GM20000 (cell line): ENCODE measurements at regions not wholly inside any gene's neighbourhood (a gene's known extent, or its start where the extent isn't known, plus 50 kb on each side); places are given as distances from the start of the nearest gene placed in this dataset.
"Not testable (repeated sequence)": the region's sequence is repeated elsewhere in the genome, so short reads cannot be mapped to it uniquely, and the experiment has no call there.

Experiments used
- DNase-seq: peaks from one replicate; pipeline ENCODE4 v3.0.0; 2012; ENCODE audit warnings: low spot score
- TF ChIP-seq, protein P1 (sequence below): IDR thresholded peaks from 2 replicates; pipeline ENCODE4 v1.5.1; 2012; ENCODE audit warnings: mild to moderate bottlenecking, control low read depth; ENCODE audit errors: extremely low read depth, missing control alignments

DNA sequence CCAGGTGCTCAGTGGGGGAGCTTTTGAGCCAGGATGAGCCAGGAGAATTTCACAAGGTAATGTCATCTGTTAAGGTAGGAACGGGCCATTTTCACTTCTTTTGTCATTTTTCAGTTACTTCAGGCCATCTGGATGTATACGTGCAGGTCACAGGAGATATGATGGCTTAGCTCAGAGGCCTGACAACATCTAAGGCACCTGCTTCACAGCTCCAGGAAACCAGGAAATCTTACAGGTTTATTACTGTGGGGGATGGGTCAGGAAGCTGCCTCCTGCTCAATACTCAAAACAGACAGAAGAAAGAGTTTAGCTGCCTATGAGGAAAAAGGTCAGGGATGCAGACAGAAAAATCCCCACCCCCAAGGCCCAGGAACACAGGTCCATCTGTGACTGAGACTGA, 364.3 kb upstream of the LRP1B start:
- DNase-seq: no peak
- TF ChIP-seq, protein P1, sequence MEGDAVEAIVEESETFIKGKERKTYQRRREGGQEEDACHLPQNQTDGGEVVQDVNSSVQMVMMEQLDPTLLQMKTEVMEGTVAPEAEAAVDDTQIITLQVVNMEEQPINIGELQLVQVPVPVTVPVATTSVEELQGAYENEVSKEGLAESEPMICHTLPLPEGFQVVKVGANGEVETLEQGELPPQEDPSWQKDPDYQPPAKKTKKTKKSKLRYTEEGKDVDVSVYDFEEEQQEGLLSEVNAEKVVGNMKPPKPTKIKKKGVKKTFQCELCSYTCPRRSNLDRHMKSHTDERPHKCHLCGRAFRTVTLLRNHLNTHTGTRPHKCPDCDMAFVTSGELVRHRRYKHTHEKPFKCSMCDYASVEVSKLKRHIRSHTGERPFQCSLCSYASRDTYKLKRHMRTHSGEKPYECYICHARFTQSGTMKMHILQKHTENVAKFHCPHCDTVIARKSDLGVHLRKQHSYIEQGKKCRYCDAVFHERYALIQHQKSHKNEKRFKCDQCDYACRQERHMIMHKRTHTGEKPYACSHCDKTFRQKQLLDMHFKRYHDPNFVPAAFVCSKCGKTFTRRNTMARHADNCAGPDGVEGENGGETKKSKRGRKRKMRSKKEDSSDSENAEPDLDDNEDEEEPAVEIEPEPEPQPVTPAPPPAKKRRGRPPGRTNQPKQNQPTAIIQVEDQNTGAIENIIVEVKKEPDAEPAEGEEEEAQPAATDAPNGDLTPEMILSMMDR: no peak

DNA sequence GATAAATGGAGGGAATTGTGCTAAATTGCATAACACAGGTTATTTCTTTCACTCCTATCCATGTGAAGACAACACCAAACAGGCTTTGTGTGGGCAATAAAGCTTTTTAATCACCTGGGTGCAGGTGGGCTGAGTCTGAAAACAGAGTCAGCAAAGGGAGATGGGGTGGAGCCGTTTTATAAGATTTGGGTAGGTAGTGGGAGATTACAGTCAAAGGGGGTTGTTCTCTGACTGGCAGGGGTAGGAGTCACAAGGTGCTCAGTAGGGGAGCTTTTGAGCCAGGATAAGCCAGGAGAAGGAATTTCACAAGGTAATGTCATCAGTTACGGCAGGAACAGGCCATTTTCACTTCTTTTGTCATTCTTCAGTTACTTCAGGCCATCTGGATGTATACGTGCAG, 358.8 kb upstream of the LRP1B start:
- not testable (repeated sequence) for DNase-seq

DNA sequence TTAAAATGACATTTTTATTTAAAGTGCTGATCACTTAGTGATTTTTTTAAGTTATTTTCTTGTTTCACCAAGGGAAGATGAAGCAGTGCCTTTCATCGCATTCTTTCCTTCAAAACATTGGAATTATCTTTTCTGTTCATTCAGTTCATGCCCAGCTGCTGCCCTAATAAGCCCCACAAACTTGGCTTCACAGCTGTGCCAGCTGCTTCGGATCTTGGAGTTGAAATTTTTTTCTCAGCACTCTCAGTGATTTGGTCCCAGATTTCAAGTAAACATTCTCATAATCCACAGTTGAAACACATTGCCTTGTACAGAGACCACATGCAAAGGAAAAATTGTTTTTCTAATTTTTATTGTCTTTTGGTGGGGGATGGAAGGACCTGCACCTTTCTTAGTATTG, 353.3 kb upstream of the LRP1B start:
- TF ChIP-seq, protein P1: no peak
- DNase-seq: no peak

DNA sequence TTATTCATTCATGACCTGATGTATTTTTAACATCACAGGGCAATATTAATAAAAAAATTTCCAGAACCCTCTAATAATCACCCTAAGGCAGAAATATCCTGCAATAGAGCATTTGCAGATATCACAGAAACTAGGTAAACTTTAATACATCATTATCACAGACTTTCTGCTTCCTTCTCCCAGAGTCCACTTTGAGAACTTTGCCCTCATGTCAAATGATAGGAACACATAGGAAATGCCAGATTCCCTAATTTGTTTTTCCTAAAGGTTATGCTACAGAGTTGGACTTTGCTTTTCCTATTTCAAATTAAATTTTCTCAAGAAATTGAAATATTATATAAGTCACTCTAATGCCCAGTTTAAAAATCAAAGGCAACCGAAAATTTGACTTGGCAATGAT, 352.8 kb upstream of the LRP1B start:
- TF ChIP-seq, protein P1: no peak
- no peak for DNase-seq

DNA sequence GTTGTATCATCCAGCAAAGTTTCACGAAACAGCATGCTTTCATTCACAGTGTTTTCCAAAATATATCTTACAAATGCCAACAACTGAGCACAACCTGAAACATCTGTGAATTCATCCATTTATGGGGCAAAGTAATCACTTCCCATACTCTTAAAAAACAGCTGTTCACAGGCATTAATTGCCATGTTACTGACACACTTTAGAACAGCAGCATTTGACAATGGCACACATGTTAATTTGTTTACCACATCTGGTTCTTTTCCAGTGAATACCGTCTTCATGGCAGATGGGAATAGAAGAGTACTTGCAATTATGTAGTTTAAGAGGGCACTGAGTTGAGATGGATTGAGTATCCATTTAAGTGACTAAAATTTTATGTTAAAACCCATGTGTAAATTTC, 347.4 kb upstream of the LRP1B start:
- TF ChIP-seq, protein P1: no peak
- DNase-seq: no peak

DNA sequence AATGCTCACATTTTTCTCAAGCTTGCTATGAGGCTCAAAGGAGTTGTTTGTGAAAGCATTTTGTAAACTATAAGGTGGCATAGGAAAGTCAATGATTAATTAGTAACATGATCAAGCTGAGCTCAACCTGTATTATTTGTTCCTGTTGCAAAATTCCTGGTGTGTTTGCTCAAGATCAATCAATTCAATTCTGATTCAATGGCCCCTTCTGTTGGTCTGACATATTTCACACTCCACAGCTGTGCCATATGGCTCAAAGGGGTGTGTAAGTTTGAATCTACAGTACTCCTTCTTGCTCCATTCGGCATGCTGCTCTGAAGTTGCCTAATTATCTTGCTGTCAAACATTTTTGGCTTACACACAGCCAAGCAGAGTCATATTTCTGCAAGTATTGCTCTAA, 341.6 kb upstream of the LRP1B start:
- DNase-seq: no peak
- TF ChIP-seq, protein P1: no peak

DNA sequence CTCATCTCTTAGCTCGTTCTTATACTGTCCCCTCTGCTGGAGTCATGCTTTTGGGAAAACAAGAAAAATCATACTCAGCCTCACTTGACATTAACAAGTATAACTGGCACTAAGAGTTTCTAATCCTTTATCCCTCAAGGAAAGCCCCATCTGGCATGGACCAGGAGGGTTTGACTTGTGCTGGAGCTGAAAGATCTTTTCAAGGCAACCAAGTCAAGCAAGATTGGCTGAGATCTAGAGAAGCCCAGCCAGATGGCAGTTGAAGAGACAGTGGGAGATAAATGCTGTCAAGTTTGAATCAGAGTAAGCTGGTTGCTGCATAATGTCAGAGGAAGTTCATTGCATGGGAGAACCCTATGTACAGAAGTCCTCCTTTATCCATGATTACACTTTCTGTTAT, 336.5 kb upstream of the LRP1B start:
- no peak for DNase-seq
- TF ChIP-seq, protein P1: no peak

DNA sequence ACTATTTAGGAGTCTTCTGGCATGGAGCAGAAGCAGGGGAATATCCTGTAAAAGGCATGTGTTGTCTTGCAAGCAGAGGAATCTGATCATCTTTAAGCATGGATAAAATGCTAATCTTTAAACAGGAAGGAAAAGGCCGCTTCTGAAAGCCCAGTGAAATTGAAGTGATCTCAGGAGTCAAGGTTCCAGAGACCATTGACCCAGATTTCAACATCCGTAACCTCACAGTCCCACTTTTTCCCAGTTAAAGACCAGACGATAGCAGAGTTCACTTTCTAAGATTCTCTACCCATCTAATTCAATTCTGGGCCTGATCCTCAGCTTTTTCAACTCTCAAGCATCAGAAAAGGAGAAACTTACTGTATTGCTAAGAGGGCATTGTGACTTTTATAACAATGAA, 332.2 kb upstream of the LRP1B start:
- no peak for DNase-seq
- TF ChIP-seq, protein P1: no peak
